Left ventricle myocardium superior (tissue), 1 donor: ENCODE measurements at regions not wholly inside any gene's neighbourhood (a gene's known extent, or its start where the extent isn't known, plus 50 kb on each side); places are given as distances from the start of the nearest gene placed in this dataset.
"Not testable (repeated sequence)": the region's sequence is repeated elsewhere in the genome, so short reads cannot be mapped to it uniquely, and the experiment has no call there.

Experiments used
- ATAC-seq: fragments of 200-7000 bp; cut with Tn5 transposase; one replicate; pipeline ENCODE4 v1.9.1; 2020; ENCODE audit warnings: mild to moderate bottlenecking, moderate library complexity
- DNase-seq: peaks from one replicate; pipeline ENCODE4 v3.0.0-alpha.2; 2020
- intact Hi-C: fragments of 100-400 bp; cut with micrococcal nuclease; formaldehyde crosslinking; loops from one replicate; pipeline ENCODE4 v1.11.0; 2022
- donor health status: DM: no; HTN: yes; CAD: no; lungs with severe emphysema.

DNA sequence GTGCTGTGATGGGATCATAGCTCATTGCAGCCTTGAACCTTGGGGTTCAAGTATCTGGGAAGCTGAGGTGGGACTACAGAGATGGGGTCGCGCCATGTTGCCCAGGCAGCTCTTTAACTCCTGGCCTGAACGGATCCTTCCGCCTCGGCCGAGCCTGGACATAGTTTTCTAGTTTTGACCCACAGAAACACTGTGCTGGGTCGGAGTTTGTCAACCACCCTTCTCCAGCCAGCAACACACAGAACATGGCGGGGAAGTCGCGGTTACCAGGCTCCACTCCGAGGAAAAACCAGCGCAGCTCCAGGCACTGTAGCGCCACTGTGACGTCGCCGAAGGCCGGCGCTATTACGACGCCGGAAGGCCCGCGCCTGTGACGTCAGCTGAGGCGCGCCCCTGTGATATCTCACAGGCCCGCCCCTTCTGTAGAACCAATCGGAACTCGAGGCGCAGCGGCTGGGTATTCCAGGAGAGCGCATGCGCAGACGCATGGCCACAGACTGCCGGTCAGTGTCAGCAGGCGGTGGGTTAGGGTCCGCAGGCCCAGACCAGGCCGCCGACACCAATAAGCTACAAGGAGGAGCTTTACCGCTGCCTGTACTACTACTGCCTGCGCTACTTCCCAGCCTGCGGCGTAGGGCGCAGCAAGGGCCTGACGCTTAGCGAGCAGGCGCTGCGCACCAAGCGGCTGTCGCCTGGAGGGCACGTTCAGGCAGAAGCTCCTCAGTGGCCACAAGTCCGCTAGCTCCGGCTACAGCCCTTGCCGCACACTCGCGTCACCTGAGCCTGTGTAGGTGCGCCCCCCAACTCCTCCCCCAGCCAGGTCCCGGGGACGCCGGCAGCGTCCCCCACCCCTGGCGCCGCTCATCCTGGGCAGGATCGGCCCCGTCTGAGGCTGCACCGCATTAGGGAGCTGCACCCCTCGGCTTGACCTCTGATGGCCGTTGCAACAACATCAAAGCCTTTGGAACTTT, 135.2 kb upstream of the KCTD7 start:
- ATAC-seq (peak; percentile 98), DNase-seq (peak; percentile 99)
- intact Hi-C loops, result no loop called here

DNA sequence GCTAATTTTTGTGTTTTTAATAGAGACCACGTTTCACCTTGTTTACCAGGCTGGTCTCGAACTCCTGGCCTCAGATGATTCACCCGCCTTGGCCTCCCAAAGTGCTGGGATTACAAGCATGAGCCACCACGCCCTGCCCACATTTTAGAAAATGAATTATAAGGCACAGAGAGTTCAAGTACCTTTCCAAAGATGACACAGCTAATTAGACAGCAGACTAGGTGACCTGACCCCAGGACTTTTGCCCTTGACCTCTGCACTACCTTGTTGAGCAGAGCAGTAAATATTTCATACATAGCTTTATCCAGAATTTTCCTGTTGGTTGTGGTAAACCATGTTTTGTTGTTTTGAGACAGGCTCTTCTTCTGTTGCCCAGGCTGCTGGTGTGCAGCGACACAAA, 131.3 kb upstream of the KCTD7 start:
- ATAC-seq (no peak), DNase-seq (no peak)
- intact Hi-C loops, result no loop called here

DNA sequence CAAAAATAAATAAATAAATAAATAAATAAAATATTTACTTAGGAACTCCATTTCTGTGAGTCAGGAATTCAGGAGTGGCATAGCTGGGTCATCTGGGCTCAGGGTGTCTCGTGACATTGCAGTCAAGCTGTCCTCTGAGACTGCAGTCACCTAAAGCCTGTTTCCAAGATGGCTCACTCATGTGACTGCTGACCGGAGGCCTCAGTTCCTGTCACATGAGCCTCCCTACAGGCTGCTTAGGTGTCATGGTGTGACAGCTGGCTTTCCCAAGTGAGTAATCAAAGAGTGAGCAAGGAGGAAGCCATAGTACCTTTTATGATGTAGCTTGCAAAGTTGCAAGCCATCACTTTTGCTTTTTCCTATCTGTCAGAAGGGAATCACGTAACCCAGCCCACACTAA, 128.6 kb upstream of the KCTD7 start:
- DNase-seq, result no peak
- no peak for ATAC-seq
- intact Hi-C loops, result no loop called here

DNA sequence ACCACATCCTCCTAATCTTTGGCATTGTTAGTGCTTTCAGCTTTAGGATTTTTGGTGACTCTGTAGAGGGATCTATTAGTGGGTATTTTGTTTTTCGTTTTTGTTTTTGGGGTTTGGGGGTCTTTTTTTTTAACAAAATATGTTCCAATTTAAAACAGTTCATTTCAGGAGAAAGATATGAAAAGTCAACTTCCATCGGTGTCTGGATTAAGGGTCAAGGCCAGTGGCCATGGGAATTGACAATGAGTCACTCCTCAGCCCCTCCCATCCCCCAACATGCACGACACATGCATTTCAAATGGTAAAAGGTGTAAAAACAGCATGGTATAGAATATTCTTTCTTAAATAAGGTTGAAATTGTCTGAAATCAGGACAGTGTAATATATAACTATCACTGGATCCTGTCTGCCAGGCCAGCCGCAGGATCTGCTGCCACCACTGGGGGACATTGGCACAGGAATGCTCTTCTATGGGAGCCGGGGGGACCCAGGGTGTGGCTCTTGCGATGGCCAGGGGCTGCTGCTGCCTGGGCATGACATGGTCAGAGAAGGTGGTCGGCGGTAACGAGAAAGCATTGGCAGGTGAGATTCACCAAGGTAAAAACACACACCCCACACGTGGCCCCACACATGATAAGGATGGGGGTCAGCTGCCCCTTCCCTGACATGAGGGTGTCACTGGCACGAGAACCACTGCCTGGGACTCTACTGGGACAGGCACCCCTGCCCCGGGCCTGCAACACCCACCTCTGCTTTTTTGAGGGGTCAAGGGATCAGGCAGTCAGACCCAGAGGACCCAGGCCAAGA, 126.2 kb upstream of the KCTD7 start:
- no peak for ATAC-seq
- no peak for DNase-seq
- intact Hi-C loops, result no loop called here

DNA sequence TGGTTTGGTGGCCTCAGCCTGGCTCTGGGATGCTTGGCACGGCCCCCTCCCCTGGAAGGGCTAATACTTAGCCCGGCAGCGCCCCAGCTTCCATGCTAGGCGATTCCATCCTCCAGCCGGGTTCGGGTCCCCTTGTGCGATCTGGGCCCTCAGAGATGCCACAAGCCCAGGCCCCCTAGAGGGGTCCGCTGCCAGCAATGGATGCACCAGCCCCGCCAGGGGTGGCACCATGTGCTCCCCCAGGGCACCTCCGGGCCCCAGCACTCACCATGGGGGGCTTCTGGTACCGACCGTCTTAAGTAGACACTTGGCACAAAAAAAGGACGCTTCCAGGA, 125.7 kb upstream of the KCTD7 start:
- ATAC-seq, result no peak
- DNase-seq, result no peak
- intact Hi-C loops, result no loop called here

DNA sequence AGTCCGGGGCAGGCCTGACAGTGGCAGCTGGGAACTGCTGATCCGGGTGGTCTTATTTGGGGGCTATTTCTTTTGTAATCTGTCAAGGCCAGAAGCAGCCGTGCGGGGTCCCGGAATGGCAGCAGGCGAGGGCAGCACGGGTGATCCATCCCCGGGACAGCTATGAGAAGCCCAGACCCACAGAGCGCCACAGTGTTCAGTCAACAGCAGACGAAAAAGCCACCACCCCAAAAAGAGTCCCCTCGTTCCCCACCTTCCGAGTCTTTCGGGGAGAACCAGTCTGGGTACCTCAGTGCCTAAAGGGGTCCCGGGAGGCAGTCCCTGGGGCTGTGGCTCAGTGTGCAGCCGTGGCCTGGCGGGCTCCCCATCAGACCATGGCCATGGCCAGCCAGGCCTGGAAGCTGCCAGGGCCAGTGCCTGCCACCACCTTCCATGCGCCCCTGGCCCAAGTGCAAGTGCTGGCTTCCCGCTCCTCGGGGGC, 125.1 kb upstream of the KCTD7 start:
- intact Hi-C loops, result no loop called here
- ATAC-seq (no peak), DNase-seq (no peak)

DNA sequence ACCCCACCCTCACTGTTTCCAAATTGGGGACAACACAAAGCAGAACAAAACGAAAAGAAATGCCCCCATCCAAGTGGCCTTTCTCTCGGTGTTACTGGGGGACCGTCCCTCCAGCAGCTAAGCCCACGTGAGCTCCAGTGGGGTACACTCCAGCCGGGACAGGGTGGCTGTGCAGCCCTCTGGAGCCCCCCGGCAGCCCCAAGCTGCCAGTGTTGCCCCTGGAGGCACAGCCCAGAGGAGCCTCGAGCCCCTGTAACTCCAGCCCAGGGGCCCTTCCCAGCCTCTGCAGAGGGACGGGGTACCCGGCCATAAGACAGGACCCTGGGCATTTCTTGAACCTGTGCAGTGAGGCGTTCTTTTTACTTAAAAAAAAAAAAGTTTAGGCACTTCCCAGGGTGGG, 124.5 kb upstream of the KCTD7 start:
- intact Hi-C loops, result no loop called here

DNA sequence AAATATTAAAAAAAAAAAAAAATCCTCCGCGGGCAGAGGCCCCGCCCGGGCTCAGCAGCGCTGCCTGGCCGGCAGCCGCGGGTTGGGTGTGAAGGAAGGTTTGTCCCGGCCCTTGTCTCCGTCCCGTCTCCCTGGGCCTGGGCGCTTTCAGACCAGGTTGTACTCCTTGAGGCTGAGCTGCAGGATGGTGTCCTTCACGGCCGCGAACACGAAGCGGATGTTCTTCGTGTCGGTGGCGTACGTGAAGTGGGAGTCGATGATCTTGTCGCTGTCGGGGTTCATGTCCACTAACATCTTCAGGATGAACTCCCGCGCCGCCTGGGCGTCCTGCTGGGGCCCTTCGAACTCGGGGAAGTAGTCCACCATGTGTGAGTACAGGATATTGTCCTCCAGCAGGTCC, 123.7 kb upstream of the KCTD7 start:
- ATAC-seq (no peak), DNase-seq (no peak)
- intact Hi-C loops, result no loop called here

More for the DNA sequence above, 124.5 kb upstream of the KCTD7 start:
- ATAC-seq (no peak), DNase-seq (peak; percentile 12)

DNA sequence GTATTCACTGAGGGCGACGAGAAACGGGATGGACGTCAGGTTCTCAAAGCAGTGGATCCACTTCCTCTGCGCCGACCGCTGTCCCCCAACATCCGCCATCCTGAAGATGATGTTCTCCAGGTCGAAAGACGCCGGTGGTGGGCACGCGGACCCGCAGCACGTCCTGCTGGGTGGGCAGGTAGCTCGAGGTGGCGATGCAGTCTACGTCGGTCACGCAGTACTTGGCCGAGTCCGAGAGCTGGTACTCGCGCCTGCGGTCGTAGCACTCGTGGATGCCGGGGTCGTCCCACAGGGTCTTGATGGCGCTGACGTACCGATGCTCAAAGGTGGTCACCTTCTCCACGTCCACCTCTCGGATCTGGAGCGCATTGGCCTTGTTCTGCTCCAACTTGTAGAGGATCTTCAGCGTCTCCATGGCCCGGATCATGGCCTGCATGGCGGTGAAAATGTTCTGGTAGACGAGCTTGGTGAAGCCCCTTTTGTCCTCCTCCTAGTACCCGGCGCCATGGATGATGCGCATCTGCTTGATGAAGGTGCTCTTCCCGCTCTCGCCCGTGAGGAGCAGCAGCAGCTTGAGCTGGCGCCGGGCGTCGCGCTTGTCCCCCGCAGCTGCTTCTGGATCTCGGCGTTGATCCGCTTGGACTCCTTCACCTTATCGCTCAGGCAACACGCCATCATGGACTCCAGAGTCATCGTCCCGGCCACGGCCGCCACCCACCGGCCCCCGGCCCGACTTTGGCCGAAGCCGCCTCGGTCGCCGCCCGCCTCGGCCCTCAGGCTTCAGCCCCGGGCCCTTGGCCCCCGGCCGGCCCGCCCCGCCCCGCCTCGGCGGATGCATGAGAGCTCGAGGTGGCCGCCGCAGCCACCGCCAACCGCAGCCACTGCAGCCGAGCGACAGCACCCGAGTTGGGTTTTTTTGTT, 122.9 kb upstream of the KCTD7 start:
- DNase-seq (peak; percentile 42), ATAC-seq (peak; percentile 43)
- intact Hi-C loops, result no loop called here

DNA sequence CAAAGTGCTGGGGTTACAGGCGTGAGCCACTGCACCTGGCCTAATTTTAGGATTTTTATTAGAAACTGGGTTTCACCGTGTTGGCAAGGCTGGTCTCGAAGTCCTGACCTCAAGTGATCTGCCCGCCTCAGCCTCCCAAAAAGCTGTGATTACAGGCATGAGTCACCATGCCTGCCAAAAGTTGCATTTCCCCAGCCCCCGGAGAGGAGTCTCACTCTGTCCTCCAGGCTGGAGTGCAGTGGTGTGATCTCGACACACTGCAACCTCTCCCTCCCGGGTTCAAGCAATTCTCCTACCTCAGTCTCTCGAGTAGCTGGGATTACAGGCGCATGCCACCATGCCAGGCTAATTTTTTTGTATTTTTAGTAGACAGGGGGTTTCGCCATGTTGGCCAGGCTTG, 122.0 kb upstream of the KCTD7 start:
- intact Hi-C loops, ATAC-seq: not testable (repeated sequence)
- peak; percentile 22 for DNase-seq

DNA sequence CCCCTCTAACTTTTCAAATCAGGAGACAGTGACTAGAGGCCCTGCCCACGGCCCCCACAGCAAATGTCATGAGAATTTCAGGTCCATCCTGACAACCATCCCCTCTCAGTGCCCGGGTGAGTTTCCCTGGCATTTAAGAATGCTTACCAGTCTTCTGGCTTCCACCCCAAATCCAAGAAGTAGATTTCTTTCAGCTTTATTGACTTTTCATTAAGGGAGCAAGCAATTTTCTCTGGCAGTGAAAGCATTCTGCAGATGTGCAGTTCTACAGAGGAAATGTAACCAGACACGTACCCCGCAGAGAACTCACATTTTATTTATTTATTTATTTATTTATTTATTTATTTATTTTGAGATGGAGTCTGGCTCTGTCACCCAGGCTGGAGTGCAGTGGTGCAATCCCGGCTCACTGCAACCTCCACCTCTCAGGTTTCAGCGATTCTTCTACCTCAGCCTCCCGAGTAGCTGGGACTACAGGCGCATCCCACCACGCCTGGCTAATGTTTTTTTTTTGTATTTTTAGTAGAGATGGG, 120.9 kb upstream of the KCTD7 start:
- peak; percentile 3 for DNase-seq
- intact Hi-C loops, result no loop called here
- no peak for ATAC-seq

DNA sequence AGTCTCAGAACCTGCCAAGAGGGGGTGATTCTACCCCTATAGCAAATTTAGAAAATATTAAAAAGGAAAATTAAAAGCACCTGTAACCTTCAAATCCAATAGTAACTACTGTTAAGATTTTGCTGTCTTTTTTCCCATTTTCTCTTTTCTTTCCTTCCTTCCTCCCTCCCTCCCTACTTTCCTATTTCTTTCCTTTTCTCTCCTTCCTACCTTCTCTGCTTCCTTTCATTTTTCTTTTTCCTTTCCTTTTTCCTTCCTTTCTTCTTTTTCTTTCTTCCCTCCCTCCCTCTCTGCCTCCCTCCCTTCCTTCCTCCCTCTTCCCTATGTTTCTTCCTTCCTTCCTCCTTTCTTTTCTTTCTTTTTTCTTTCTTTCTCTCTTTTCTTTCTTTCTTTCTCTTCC, 120.2 kb upstream of the KCTD7 start:
- intact Hi-C loops, result no loop called here
- DNase-seq, result no peak

DNA sequence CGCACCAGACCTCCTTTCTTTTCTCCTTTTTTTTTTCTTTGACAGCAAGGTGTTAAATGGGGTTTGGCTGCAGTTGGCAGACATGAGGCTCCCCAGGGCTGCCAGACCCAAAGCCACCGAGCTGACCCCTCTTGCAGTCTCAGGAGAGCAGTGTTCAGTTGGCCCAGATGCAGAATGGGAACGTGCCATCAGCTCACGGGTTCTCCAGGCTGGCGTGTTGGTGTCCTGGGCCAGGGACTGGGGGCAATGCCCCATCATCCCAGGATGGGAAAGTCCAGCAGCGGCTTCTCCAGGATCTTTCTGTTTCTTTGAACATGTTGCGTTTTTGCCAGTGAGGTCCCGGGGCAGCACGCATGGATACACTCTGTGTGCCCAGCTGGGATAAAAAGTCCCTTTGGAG, 114.6 kb upstream of the KCTD7 start:
- no peak for DNase-seq
- ATAC-seq, result no peak
- intact Hi-C loops, result no loop called here

More for the DNA sequence above, 120.2 kb upstream of the KCTD7 start:
- no peak for ATAC-seq

DNA sequence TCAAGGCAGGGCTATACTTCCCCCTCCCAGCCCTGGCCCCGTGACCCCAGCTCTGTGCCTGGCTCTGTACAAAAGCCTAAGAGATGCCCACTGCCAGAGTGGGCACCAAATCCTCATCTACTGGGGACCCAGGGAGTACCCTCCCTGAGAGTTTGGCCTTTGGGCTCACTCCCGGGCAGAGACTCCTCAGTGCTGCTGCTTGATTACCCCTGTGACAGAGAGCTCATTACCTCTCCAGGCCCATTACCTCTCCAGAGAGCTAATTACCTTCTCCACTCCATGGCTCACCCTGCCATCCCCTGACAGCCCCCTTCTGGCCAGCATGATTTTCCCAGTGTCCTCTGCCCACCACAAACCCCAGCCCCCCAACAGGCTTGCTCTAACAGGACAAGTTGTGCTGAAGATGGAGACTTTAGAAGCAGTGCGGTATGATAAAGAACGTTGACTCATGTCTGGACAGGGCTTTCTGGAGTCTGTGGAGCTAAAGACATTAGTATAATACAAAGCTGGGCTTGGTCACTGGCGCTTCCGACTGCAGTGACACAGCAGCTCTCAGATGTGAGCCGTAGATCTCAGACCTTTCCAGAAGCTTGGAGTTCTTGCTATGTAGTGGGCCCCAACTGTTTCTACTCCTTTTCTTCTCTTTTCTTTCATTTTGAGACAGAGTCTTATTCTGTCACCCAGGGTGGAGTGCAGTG, 111.3 kb upstream of the KCTD7 start:
- DNase-seq, result no peak
- no peak for ATAC-seq
- intact Hi-C loops, result no loop called here

DNA sequence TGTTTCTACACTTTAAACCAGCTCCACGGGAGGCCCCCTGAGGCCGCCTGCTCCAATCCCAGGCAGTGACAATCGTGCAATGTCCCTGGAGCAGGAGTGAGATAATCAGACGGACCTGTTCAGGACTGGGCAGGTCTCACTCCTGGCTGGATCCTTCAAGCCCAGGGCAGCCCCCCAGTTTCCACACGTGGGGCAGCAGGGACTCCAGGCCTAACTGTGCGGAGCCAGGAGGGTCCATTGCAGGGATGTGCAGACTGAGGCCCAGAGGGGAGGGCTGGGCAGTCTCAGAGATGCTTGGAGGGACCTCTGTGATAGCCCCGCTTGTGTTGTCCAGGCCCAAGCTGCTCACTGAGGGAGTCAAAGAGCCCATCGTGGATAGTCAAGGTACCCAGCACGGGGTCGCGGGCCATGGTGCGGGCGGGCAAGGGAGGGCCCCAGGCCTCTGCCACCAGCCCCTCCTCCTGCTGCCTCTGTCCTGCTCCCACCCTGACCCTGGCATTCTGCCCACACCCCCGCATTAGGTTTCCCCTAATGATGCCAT, 110.5 kb upstream of the KCTD7 start:
- ATAC-seq (no peak), DNase-seq (no peak)
- intact Hi-C loops, result no loop called here

DNA sequence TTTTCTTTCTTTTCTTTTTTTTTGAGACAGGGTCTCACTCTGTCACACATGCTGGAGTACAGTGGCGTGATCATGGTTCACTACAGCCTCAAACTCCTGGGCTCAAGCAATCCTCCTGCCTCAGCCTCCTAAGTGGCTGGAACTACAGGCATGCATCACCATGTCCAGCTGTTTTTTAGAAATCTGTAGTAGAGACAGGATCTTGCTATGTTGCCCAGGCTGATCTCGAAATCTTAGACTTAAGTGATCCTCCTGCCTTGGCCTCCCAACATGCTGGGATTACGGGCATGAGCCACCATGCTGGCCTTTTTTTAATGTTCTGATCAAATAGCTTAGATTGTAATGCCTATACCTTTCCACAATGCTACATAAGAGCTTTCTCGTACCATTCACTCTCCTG, 107.0 kb upstream of the KCTD7 start:
- DNase-seq, result no peak
- intact Hi-C loops, result no loop called here
- no peak for ATAC-seq

DNA sequence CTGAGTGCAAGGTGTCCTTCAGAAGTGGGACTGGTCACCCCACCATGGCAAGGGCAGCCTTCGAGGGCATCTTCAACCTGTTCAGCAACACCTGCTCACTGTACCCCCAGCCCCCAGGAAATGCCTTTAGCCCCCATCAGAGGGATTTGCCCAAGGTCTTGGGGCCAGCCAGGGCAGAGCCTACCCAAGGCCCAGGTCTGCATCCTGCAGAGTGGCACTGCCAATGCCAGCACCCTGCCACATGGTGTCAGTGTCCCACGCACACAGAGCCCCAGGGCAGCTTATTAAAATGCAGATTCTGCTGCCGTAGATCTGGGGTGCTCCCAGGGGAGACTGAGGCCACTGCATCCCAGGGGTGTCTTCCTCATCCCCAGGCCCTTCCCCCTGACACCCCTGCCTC, 106.2 kb upstream of the KCTD7 start:
- ATAC-seq (peak; percentile 44), DNase-seq (no peak)
- intact Hi-C loops, result no loop called here

DNA sequence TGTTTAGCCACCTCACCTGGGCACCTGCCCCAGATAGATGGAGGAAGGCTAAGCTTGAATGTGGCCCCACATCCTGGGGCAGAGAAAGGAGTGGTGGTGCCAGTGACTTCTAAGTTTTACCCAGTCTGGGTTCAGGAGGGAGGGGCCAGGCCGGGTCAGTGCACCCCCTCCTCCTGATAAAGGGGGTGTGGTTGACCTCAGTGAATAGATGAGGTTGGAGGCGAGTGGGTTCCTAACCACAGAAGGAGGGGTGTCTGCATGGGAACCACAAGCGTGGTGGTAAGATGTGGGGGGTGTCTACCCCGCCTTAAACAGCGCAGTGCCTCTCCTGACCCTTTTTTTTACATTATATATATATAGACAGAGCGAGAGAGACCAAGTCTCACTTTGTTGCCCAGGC, 105.3 kb upstream of the KCTD7 start:
- DNase-seq (no peak), ATAC-seq (no peak)
- intact Hi-C loops, result no loop called here
